ENCODE measurements at regions not wholly inside any gene's neighbourhood (a gene's known extent, or its start where the extent isn't known, plus 50 kb on each side); places are given as distances from the start of the nearest gene placed in this dataset.

DNA sequence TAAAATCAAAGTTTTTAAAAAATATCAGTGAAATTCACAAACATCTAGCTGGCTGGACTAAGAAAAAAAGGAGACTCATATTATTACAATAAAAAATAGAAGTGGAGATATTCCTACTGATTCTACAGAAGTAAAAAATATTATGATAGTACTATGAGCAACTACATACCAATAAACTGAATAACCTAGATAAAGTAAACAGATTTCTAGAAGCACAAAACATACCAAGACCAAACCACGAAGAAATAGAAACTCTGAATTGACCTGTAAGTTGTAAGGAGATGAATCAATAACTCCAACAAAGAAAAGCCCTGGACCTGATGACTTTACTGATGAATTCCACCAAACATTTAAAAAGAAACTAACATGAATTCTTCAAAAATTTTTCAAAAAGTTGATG, 867.3 kb downstream of the PCDH18 start:
- TF ChIP-seq, protein P1, sequence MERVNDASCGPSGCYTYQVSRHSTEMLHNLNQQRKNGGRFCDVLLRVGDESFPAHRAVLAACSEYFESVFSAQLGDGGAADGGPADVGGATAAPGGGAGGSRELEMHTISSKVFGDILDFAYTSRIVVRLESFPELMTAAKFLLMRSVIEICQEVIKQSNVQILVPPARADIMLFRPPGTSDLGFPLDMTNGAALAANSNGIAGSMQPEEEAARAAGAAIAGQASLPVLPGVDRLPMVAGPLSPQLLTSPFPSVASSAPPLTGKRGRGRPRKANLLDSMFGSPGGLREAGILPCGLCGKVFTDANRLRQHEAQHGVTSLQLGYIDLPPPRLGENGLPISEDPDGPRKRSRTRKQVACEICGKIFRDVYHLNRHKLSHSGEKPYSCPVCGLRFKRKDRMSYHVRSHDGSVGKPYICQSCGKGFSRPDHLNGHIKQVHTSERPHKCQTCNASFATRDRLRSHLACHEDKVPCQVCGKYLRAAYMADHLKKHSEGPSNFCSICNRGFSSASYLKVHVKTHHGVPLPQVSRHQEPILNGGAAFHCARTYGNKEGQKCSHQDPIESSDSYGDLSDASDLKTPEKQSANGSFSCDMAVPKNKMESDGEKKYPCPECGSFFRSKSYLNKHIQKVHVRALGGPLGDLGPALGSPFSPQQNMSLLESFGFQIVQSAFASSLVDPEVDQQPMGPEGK (CRISPR knock-in tag; IDR thresholded peaks at IDR 0.05; ENCODE audit: borderline replicate concordance) = no peak
- TF ChIP-seq, protein P2, sequence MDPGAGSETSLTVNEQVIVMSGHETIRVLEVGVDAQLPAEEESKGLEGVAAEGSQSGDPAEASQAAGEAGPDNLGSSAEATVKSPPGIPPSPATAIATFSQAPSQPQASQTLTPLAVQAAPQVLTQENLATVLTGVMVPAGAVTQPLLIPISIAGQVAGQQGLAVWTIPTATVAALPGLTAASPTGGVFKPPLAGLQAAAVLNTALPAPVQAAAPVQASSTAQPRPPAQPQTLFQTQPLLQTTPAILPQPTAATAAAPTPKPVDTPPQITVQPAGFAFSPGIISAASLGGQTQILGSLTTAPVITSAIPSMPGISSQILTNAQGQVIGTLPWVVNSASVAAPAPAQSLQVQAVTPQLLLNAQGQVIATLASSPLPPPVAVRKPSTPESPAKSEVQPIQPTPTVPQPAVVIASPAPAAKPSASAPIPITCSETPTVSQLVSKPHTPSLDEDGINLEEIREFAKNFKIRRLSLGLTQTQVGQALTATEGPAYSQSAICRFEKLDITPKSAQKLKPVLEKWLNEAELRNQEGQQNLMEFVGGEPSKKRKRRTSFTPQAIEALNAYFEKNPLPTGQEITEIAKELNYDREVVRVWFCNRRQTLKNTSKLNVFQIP (CRISPR knock-in tag; IDR thresholded peaks at IDR 0.05; ENCODE audit: borderline replicate concordance, low read depth) = no peak
- no peak for TF ChIP-seq ARNTL (CRISPR knock-in tag; IDR thresholded peaks at IDR 0.05; ENCODE audit: borderline replicate concordance, low read depth)
- no peak for TF ChIP-seq ZNF70 (CRISPR knock-in tag; IDR thresholded peaks at IDR 0.05)
- TF ChIP-seq, protein P3, sequence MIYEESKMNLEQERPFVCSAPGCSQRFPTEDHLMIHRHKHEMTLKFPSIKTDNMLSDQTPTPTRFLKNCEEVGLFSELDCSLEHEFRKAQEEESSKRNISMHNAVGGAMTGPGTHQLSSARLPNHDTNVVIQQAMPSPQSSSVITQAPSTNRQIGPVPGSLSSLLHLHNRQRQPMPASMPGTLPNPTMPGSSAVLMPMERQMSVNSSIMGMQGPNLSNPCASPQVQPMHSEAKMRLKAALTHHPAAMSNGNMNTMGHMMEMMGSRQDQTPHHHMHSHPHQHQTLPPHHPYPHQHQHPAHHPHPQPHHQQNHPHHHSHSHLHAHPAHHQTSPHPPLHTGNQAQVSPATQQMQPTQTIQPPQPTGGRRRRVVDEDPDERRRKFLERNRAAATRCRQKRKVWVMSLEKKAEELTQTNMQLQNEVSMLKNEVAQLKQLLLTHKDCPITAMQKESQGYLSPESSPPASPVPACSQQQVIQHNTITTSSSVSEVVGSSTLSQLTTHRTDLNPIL (CRISPR knock-in tag; IDR thresholded peaks at IDR 0.05; ENCODE audit: low read depth) = no peak
- TF ChIP-seq TOX (CRISPR knock-in tag; IDR thresholded peaks at IDR 0.05; ENCODE audit: borderline replicate concordance) = no peak
- TF ChIP-seq, protein P4, sequence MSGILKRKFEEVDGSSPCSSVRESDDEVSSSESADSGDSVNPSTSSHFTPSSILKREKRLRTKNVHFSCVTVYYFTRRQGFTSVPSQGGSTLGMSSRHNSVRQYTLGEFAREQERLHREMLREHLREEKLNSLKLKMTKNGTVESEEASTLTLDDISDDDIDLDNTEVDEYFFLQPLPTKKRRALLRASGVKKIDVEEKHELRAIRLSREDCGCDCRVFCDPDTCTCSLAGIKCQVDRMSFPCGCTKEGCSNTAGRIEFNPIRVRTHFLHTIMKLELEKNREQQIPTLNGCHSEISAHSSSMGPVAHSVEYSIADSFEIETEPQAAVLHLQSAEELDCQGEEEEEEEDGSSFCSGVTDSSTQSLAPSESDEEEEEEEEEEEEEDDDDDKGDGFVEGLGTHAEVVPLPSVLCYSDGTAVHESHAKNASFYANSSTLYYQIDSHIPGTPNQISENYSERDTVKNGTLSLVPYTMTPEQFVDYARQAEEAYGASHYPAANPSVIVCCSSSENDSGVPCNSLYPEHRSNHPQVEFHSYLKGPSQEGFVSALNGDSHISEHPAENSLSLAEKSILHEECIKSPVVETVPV (CRISPR knock-in tag; IDR thresholded peaks at IDR 0.05) = no peak
- no peak for TF ChIP-seq ZFP3 (CRISPR knock-in tag; IDR thresholded peaks at IDR 0.05)
- no peak for TF ChIP-seq SNAI2 (CRISPR knock-in tag; IDR thresholded peaks at IDR 0.05)
- TF ChIP-seq GLIS3 (CRISPR knock-in tag; IDR thresholded peaks at IDR 0.05) = no peak
- TF ChIP-seq ISL1 (CRISPR knock-in tag; IDR thresholded peaks at IDR 0.05) = no peak
- TF ChIP-seq ZFP30 (CRISPR knock-in tag; IDR thresholded peaks at IDR 0.05) = no peak
- no peak for TF ChIP-seq ZC3H10 (CRISPR knock-in tag; IDR thresholded peaks at IDR 0.05)

Measured in SK-N-SH treated with all-trans-retinoic acid at 6 μM for 48 hours (cell line).